Ovary (tissue), 3 donors: ENCODE measurements at regions not wholly inside any gene's neighbourhood (a gene's known extent, or its start where the extent isn't known, plus 50 kb on each side); places are given as distances from the start of the nearest gene placed in this dataset.

Experiments
- EP300 ChIP-seq: sonication (generic); formaldehyde crosslinking; IDR thresholded peaks from one replicate; pipeline ENCODE4 v1.6.1; 2017; ENCODE audit warnings: antibody characterized with exemption
- POLR2A ChIP-seq: fragments of 450-650 bp; IDR thresholded peaks from one replicate; pipeline ENCODE4 v1.6.1; 2017; ENCODE audit warnings: antibody characterized with exemption, mild to moderate bottlenecking, moderate library complexity
- TF ChIP-seq, protein P1 (sequence below), 3 donors: fragments of 450-650 bp in 2 of 3; fragments of 200-600 bp in 1 of 3; IDR thresholded peaks; one replicate each; pipeline versions ENCODE4 v1.5.1 to v1.8.0; 2016 to 2022; ENCODE audit warnings: antibody characterized with exemption in 3 of 3, mild to moderate bottlenecking in 1 of 3
- donor health status: DM: no; HTN: no; CAD: no.

DNA sequence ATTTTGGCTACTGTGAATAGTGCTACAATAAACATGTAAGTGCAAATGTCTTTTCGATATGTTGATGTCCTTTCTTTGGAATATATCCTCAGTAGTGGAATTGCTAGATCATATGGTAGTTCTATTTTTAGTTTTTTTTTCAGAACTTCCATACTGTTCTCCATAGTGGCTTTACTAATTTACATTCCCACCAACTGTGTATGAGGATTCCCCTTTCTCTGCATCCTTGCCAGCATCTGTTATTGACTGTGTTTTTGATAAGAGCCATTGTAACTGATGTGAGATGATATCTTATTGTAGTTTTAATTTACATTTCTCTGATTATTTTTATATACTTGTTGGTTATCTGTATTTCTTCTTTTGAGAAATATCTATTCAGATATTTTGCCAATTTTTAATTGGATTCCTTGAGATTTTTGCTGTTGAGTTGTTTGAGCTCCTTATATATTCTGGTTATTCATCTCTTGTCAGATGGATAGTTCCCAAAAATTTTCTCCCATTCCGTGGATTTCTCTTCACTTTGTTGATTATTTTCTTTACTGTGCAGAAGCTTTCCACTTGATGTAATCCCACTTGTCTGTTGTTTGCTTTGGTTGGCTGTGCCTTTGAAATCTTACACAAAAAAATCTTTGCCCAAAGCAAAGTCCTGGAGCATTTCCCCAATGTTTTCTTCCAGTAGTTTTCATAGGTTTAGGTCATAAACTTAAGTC, 532.3 kb downstream of the PID1 start:
- TF ChIP-seq, protein P1, sequence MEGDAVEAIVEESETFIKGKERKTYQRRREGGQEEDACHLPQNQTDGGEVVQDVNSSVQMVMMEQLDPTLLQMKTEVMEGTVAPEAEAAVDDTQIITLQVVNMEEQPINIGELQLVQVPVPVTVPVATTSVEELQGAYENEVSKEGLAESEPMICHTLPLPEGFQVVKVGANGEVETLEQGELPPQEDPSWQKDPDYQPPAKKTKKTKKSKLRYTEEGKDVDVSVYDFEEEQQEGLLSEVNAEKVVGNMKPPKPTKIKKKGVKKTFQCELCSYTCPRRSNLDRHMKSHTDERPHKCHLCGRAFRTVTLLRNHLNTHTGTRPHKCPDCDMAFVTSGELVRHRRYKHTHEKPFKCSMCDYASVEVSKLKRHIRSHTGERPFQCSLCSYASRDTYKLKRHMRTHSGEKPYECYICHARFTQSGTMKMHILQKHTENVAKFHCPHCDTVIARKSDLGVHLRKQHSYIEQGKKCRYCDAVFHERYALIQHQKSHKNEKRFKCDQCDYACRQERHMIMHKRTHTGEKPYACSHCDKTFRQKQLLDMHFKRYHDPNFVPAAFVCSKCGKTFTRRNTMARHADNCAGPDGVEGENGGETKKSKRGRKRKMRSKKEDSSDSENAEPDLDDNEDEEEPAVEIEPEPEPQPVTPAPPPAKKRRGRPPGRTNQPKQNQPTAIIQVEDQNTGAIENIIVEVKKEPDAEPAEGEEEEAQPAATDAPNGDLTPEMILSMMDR (IDR thresholded peaks at IDR 0.05), result no peak
- TF ChIP-seq EP300, result no peak
- no peak for TF ChIP-seq POLR2A
